ENCODE measurements at regions not wholly inside any gene's neighbourhood (a gene's known extent, or its start where the extent isn't known, plus 50 kb on each side); places are given as distances from the start of the nearest gene placed in this dataset.

DNA sequence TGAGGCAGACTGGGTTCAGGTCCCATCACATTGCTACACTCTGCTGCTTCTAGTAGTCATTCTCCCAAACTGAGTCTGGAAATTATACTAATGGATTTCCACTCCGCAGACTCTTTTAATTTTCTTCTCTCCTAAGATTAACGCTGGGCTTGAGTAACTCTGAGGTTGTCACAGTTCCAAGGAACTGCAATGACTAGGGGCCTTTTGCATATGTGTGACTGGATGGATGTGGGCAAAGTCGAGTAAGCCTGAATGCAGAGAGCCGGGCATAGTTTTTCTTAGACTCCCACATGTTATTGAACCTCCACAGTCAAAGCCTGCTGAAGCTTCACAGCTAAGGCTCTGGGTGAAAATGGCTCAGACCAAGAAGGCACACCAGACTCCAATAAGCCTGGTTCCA is 160.9 kb upstream of the PROX1 start:
- no peak overlapping the region for H3K4me3 ChIP-seq (ENCODE audit: low read length)
- H4K20me1 ChIP-seq (ENCODE audit: insufficient read depth, low read length), result no peaks in the 10 kb centered on the region
- H3K4me2 ChIP-seq (ENCODE audit: low read length), result no peak overlapping the region
- H3K9me3 ChIP-seq (ENCODE audit: insufficient read depth, low read length), result no peaks in the 10 kb centered on the region
- no peaks in the 10 kb centered on the region for H3K36me3 ChIP-seq (replicated peaks; ENCODE audit: low read depth, low read length)
- H2AFZ ChIP-seq (ENCODE audit: low read depth, low read length), result no peak overlapping the region
- H3K27me3 ChIP-seq (ENCODE audit: low read depth, low read length), result peaks cover 10% of the 10 kb centered on the region; the same call in 1 of the 2 replicates
- TF ChIP-seq CTCF (IDR thresholded peaks at IDR 0.05; ENCODE audit: low read depth, low read length) (no peak), EZH2phosphoT487 (IDR thresholded peaks at IDR 0.05; ENCODE audit: low read depth) (no peak)
- no peaks in the 10 kb centered on the region for H3K79me2 ChIP-seq (ENCODE audit: low read length)
- H3K9ac ChIP-seq (ENCODE audit: low read length), result no peak overlapping the region
- H3K4me1 ChIP-seq (ENCODE audit: low read length), result no peaks in the 10 kb centered on the region
- no peak overlapping the region for H3K27ac ChIP-seq (ENCODE audit: low read length)

DNA sequence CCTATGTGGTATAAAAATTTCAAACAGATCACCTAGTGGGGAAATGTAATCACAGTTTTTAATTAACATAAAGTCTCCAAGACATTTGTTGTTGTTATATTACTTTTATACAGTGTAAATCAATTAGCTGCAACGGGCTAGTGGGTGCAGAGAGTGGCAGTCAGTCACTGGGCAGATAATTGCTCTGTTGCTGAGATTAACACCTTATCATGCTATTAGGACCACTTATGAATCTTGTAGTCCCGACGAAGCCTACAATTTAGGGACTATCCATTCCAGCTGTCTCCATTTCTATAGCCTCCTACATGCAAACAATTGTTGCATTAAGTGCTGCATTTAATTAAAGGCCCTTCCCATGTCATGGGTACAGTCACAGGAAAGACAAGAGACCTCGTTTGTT is 158.9 kb upstream of the PROX1 start:
- H3K27me3 ChIP-seq (ENCODE audit: low read depth, low read length), result peaks cover 10% of the 10 kb centered on the region; the same call in 1 of the 2 replicates
- no peaks in the 10 kb centered on the region for H4K20me1 ChIP-seq (ENCODE audit: insufficient read depth, low read length)
- H3K9me3 ChIP-seq (ENCODE audit: insufficient read depth, low read length), result no peaks in the 10 kb centered on the region
- H3K36me3 ChIP-seq (replicated peaks; ENCODE audit: low read depth, low read length), result no peaks in the 10 kb centered on the region
- no peaks in the 10 kb centered on the region for H3K4me1 ChIP-seq (ENCODE audit: low read length)
- no peak overlapping the region for H2AFZ ChIP-seq (ENCODE audit: low read depth, low read length)
- no peak overlapping the region for H3K27ac ChIP-seq (ENCODE audit: low read length)
- no peak for TF ChIP-seq EZH2phosphoT487 (IDR thresholded peaks at IDR 0.05; ENCODE audit: low read depth)
- TF ChIP-seq CTCF (IDR thresholded peaks at IDR 0.05; ENCODE audit: low read depth, low read length), result no peak
- no peaks in the 10 kb centered on the region for H3K79me2 ChIP-seq (ENCODE audit: low read length)
- no peak overlapping the region for H3K4me2 ChIP-seq (ENCODE audit: low read length)
- no peak overlapping the region for H3K4me3 ChIP-seq (ENCODE audit: low read length)
- H3K9ac ChIP-seq (ENCODE audit: low read length), result no peak overlapping the region

DNA sequence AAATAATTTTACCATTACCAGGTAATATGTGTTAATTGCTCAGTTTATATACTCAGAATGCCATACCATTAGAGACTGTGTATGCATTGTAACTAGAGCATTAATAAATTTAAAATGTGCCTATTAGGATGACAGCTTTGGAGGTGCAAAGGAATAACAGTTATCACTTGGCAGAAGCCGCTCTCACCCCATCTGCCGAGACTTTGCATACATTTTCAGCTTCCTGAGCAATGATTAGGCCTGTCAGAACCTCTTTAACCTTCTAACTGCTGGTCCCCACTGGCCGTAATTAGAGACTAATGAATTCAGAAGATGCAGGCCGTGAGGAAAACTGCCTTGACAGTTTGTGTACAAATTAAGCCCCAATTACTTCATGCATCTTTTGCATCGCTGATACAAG is 158.0 kb upstream of the PROX1 start:
- Histone ChIP-seq H2AFZ (ENCODE audit: low read depth, low read length) (no peak overlapping the region), H3K36me3 (replicated peaks; ENCODE audit: low read depth, low read length) (no peaks in the 10 kb centered on the region), H3K27me3 (ENCODE audit: low read depth, low read length) (peaks cover 8% of the 10 kb centered on the region; the same call in 1 of the 2 replicates)

DNA sequence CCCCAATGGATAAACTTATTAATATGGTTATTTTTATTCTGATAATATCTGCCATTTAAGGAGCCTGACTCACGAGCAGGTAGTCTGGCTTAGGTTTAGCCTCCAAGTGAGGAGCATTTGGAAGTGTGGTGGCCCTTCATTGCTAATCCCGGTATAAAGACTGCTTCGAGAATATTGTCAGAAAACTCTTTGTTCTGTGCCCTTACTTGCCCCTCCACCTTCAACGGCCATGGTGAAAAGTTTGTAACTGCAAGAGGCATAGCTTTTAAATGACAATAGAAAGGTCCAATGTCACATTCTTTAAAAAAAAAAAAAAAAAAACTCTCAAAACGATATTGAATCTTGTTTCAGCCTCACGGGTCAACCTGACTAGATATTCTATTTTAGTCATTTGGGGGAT is 157.4 kb upstream of the PROX1 start:
- H3K36me3 ChIP-seq (replicated peaks; ENCODE audit: low read depth, low read length), result no peaks in the 10 kb centered on the region
- H3K4me3 ChIP-seq (ENCODE audit: low read length), result no peak overlapping the region
- no peak overlapping the region for H2AFZ ChIP-seq (ENCODE audit: low read depth, low read length)
- no peaks in the 10 kb centered on the region for H4K20me1 ChIP-seq (ENCODE audit: insufficient read depth, low read length)
- H3K79me2 ChIP-seq (ENCODE audit: low read length), result no peaks in the 10 kb centered on the region
- H3K4me2 ChIP-seq (ENCODE audit: low read length), result no peak overlapping the region
- H3K9ac ChIP-seq (ENCODE audit: low read length), result no peak overlapping the region
- H3K27me3 ChIP-seq (ENCODE audit: low read depth, low read length), result peaks cover 7% of the 10 kb centered on the region; the same call in 1 of the 2 replicates
- no peak overlapping the region for H3K27ac ChIP-seq (ENCODE audit: low read length)
- H3K9me3 ChIP-seq (ENCODE audit: insufficient read depth, low read length), result no peaks in the 10 kb centered on the region
- no peak for TF ChIP-seq EZH2phosphoT487 (IDR thresholded peaks at IDR 0.05; ENCODE audit: low read depth)
- no peaks in the 10 kb centered on the region for H3K4me1 ChIP-seq (ENCODE audit: low read length)

More for the DNA sequence above, 158.0 kb upstream of the PROX1 start:
- Histone ChIP-seq H3K27ac (ENCODE audit: low read length) (no peak overlapping the region), H3K9ac (ENCODE audit: low read length) (no peak overlapping the region), H3K4me1 (ENCODE audit: low read length) (no peaks in the 10 kb centered on the region), H3K4me3 (ENCODE audit: low read length) (no peak overlapping the region), H3K9me3 (ENCODE audit: insufficient read depth, low read length) (no peaks in the 10 kb centered on the region), H3K79me2 (ENCODE audit: low read length) (no peaks in the 10 kb centered on the region), H4K20me1 (ENCODE audit: insufficient read depth, low read length) (no peaks in the 10 kb centered on the region), H3K4me2 (ENCODE audit: low read length) (no peak overlapping the region)
- TF ChIP-seq CTCF (IDR thresholded peaks at IDR 0.05; ENCODE audit: low read depth, low read length) (no peak), EZH2phosphoT487 (IDR thresholded peaks at IDR 0.05; ENCODE audit: low read depth) (no peak)

DNA sequence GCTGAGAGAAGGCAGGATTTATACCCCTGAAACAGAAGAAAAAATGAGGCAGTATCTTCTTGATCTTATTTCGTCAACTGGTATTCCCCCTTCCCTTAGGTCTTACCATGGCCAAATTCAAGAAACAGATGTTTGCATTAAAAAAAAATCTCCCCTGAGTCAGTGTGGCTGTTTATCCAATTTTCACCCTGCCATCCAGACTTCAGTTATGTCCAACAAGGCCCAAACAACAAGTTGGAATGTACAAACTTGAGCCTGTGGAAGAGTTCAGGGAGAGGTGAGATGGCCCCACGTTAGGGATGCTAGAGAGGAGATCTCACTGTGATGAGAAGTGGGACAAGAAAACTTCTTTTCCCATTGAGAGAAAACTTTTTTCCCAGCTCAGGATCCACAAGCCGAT is 147.2 kb upstream of the PROX1 start:
- H3K4me3 ChIP-seq (ENCODE audit: low read length), result no peak overlapping the region
- no peaks in the 10 kb centered on the region for H4K20me1 ChIP-seq (ENCODE audit: insufficient read depth, low read length)
- no peaks in the 10 kb centered on the region for H3K9me3 ChIP-seq (ENCODE audit: insufficient read depth, low read length)
- TF ChIP-seq CTCF (IDR thresholded peaks at IDR 0.05; ENCODE audit: low read depth, low read length), result no peak
- no peak for TF ChIP-seq EZH2phosphoT487 (IDR thresholded peaks at IDR 0.05; ENCODE audit: low read depth)
- no peaks in the 10 kb centered on the region for H3K79me2 ChIP-seq (ENCODE audit: low read length)
- H3K36me3 ChIP-seq (replicated peaks; ENCODE audit: low read depth, low read length), result no peaks in the 10 kb centered on the region
- H3K4me1 ChIP-seq (ENCODE audit: low read length), result no peaks in the 10 kb centered on the region
- no peak overlapping the region for H2AFZ ChIP-seq (ENCODE audit: low read depth, low read length)
- H3K27me3 ChIP-seq (ENCODE audit: low read depth, low read length), result peaks cover 22% of the 10 kb centered on the region; the same call in 1 of the 2 replicates
- H3K27ac ChIP-seq (ENCODE audit: low read length), result no peak overlapping the region
- H3K4me2 ChIP-seq (ENCODE audit: low read length), result no peak overlapping the region
- H3K9ac ChIP-seq (ENCODE audit: low read length), result no peak overlapping the region
